Gastrocnemius medialis (tissue), 4 donors: ENCODE measurements at regions not wholly inside any gene's neighbourhood (a gene's known extent, or its start where the extent isn't known, plus 50 kb on each side); places are given as distances from the start of the nearest gene placed in this dataset.
"Not testable (repeated sequence)": the region's sequence is repeated elsewhere in the genome, so short reads cannot be mapped to it uniquely, and the experiment has no call there.

ENCODE experiments used
- POLR2A ChIP-seq, 2 donors: fragments of 450-650 bp; IDR thresholded peaks; one replicate each; pipeline ENCODE4 v1.6.1; 2017; ENCODE audit warnings: antibody characterized with exemption in 2 of 2, mild to moderate bottlenecking in 2 of 2, moderate library complexity in 2 of 2
- TF ChIP-seq, protein P1 (sequence below), 5 experiments: fragments of 450-650 bp in 3 of 5; fragments of 200-600 bp in 2 of 5; sonication (generic) in 2 of 5; IDR thresholded peaks in 4 of 5; conservative IDR thresholded peaks in 1 of 5; 1 replicate in 4 of 5; 2 replicates in 1 of 5; pipeline ENCODE4 v1.5.1; 2016 to 2019; ENCODE audit warnings: antibody characterized with exemption in 5 of 5, mild to moderate bottlenecking in 3 of 5, moderate library complexity in 3 of 5

- TF ChIP-seq, protein P1, sequence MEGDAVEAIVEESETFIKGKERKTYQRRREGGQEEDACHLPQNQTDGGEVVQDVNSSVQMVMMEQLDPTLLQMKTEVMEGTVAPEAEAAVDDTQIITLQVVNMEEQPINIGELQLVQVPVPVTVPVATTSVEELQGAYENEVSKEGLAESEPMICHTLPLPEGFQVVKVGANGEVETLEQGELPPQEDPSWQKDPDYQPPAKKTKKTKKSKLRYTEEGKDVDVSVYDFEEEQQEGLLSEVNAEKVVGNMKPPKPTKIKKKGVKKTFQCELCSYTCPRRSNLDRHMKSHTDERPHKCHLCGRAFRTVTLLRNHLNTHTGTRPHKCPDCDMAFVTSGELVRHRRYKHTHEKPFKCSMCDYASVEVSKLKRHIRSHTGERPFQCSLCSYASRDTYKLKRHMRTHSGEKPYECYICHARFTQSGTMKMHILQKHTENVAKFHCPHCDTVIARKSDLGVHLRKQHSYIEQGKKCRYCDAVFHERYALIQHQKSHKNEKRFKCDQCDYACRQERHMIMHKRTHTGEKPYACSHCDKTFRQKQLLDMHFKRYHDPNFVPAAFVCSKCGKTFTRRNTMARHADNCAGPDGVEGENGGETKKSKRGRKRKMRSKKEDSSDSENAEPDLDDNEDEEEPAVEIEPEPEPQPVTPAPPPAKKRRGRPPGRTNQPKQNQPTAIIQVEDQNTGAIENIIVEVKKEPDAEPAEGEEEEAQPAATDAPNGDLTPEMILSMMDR (IDR thresholded peaks at IDR 0.05 in 4 of 5, conservative IDR thresholded peaks at IDR 0.05 in 1 of 5), result not testable (repeated sequence)
- not testable (repeated sequence) for TF ChIP-seq POLR2A (IDR thresholded peaks at IDR 0.05)
Observed at GRCh38 chr11:122559218-122559617, 96.3 kb upstream of the UBASH3B start.
